ENCODE measurements at regions not wholly inside any gene's neighbourhood (a gene's known extent, or its start where the extent isn't known, plus 50 kb on each side); places are given as distances from the start of the nearest gene placed in this dataset.

GRCh38 chr18:51430538-51430937 is 233.1 kb upstream of the MEX3C start:
- no peaks in the 10 kb centered on the region for H3K27me3 ChIP-seq (ENCODE audit: low read depth)
- in situ Hi-C loops (cut with MboI; ENCODE audit: low sequenced_read_pairs) = no loop called here
- H3K4me1 ChIP-seq = no peaks in the 10 kb centered on the region
- no peak for DNase-seq (ENCODE audit: low spot score in 2 of 2)
- no peaks in the 10 kb centered on the region for H3K36me3 ChIP-seq (replicated peaks)
- H3K4me3 ChIP-seq = no peak overlapping the region
- H3K9me3 ChIP-seq = no peaks in the 10 kb centered on the region

- Histone ChIP-seq H3K4me3 (no peak overlapping the region), H3K9me3 (no peaks in the 10 kb centered on the region), H3K4me1 (no peaks in the 10 kb centered on the region), H3K27me3 (ENCODE audit: low read depth) (0 out of 2 replicates have a peak, but pooled peaks cover under 1% of the 10 kb centered on the region), H3K36me3 (replicated peaks) (no peaks in the 10 kb centered on the region)
- no peak for DNase-seq (ENCODE audit: low spot score in 2 of 2)
- in situ Hi-C loops (cut with MboI; ENCODE audit: low sequenced_read_pairs) = no loop called here
Observed at GRCh38 chr18:51433296-51433695, 235.8 kb upstream of the MEX3C start.

- in situ Hi-C loops (cut with MboI; ENCODE audit: low sequenced_read_pairs) = no loop called here
- no peak for DNase-seq (ENCODE audit: low spot score in 2 of 2)
- Histone ChIP-seq H3K27me3 (ENCODE audit: low read depth) (0 out of 2 replicates have a peak, but pooled peaks cover 2% of the 10 kb centered on the region), H3K9me3 (no peaks in the 10 kb centered on the region), H3K4me1 (no peaks in the 10 kb centered on the region), H3K36me3 (replicated peaks) (no peaks in the 10 kb centered on the region), H3K4me3 (no peak overlapping the region)
Observed at GRCh38 chr18:51433881-51434280, 236.4 kb upstream of the MEX3C start.

GRCh38 chr18:51437280-51438271 is 240.1 kb upstream of the MEX3C start:
- Histone ChIP-seq H3K27me3 (ENCODE audit: low read depth) (0 out of 2 replicates have a peak, but pooled peaks cover 2% of the 10 kb centered on the region), H3K4me3 (no peak overlapping the region), H3K4me1 (no peaks in the 10 kb centered on the region), H3K9me3 (no peaks in the 10 kb centered on the region), H3K36me3 (replicated peaks) (no peaks in the 10 kb centered on the region)
- no peak for DNase-seq (ENCODE audit: low spot score in 2 of 2)
- in situ Hi-C loops (cut with MboI; ENCODE audit: low sequenced_read_pairs) = no loop called here

DNA sequence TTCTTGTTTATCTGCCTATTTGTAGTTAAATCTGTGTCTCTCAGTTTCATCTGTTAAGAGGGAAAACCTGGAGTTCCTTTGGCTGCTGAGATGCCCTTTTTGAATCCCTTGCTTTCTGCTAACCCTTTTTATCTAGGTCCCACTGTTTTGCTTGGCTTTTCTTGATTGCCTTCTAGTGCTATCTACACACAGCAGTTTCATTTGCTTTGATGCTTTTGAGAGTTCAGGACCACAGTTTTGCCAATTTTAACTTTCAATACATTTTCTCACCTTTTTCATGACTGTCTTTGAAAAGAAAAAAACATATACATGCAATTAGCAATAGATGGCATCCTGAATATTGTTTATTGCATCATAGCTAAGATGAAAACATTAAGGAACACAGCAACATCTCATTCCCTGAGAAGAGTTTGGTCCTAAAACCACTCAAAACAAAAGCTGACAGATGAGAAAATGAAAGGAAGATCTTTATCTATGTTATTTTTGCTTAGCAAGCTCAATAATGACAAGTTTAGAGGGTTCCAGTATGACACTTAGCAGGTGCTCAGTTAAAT is 241.4 kb upstream of the MEX3C start:
- Histone ChIP-seq H3K9me3 (no peaks in the 10 kb centered on the region), H3K27me3 (ENCODE audit: low read depth) (0 out of 2 replicates have a peak, but pooled peaks cover 2% of the 10 kb centered on the region), H3K4me3 (no peak overlapping the region), H3K36me3 (replicated peaks) (no peaks in the 10 kb centered on the region), H3K4me1 (no peaks in the 10 kb centered on the region)
- in situ Hi-C loops (cut with MboI; ENCODE audit: low sequenced_read_pairs) = no loop called here
- no peak for DNase-seq (ENCODE audit: low spot score in 2 of 2)

DNA sequence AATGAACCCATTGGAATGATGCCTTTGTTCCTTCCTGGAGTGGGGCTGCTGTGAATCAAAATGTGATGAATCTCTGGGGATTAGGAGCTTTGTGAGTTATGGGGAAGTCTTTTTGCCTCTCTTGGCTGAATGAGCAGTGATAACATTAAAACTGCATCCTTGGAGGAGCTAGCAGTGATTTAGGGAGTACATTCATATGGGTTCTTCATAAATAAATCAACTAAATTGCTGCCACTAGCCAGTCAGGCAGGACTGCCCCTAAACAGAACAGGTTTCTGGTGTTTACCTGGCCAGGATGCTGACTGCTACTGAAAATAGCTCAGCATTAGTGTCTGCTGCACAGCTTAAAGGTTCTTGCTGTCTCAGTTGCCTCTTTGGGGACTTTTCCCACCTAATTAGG is 244.5 kb upstream of the MEX3C start:
- in situ Hi-C loops (cut with MboI; ENCODE audit: low sequenced_read_pairs) = no loop called here
- H3K27me3 ChIP-seq (ENCODE audit: low read depth) = 0 out of 2 replicates have a peak, but pooled peaks cover 2% of the 10 kb centered on the region
- H3K9me3 ChIP-seq = no peaks in the 10 kb centered on the region
- no peak overlapping the region for H3K4me3 ChIP-seq
- H3K4me1 ChIP-seq = no peaks in the 10 kb centered on the region
- H3K36me3 ChIP-seq (replicated peaks) = no peaks in the 10 kb centered on the region
- no peak for DNase-seq (ENCODE audit: low spot score in 2 of 2)

DNA sequence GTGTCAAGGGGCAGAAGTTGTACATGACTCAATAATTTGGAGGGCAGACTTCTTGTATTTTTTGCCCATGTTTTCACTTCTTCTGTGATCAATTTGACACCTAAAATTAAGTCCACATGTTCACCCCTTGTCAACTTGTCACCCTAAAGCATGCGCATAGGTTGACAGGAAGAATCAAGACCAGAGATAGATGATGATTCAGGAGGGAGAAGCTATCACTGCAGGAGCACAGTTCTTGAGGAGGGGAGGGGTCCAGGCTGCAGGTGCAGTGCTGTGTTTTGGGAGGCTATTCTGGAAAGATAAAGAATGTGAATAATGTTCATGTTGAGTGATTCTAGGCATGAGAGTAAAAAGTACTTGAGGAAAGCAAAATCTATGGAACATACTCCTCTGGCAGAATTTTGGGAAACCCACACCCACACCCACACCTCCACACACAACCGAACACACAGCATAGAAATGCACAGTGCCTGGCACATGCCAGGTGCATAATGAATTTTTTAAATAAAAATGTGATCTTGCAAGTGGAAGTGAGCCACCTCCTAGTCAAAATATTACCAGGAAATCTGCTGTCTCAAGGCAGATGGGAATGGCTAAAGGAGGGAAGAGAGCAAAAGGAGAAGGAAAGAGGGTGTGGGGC is 249.2 kb upstream of the MEX3C start:
- no peak for DNase-seq (ENCODE audit: low spot score in 2 of 2)

DNA sequence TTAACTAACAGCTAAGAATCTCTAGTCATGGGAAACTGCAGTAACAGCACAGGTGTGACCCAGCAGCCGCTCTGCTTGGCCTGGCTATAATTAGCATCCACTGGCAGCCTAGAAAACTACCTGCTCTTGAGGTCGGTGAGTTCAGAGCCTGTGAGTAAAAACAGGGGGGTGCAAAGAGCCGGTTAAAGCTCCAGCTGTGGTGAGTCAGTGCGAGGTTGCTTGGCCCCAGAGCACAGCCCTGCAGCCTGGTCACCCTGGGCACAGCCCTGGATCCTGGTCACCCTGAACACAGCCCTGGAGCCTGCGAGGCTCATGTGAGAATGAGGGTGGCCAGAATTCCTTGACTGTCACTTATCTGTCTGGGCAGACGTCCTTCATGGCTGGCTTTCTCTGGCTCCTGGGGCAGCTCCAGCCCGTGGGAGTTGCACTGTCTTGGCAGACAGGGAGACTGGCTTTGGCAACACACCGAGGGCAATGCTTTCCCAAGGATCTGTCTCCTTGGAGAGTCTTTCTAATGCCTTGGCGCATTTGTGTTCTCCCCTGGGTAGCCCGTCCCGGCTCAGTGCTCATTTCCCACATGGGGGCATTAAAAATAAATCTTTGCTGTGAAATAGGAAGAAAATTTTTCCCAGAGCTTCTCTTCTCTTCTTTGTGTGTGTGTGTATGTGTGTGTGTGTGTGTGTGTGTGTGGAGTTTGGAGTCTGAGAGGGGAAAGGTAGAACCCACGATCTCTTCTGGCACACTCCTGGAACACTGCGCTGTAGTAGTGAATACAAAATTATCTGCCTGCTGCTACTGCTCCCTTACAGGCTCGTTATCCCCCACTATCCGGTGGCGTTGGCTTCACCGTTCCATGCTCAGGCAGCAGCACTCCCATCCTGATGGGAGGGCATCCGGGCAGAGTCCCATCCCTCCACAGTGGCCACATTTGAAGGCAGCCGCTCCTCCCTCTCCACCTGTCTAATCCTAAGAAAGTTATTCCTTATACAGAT is 250.2 kb upstream of the MEX3C start:
- Histone ChIP-seq H3K4me1 (no peaks in the 10 kb centered on the region), H3K36me3 (replicated peaks) (no peaks in the 10 kb centered on the region), H3K4me3 (no peak overlapping the region), H3K27me3 (ENCODE audit: low read depth) (no peaks in the 10 kb centered on the region), H3K9me3 (no peaks in the 10 kb centered on the region)
- no peak for DNase-seq (ENCODE audit: low spot score in 2 of 2)
- in situ Hi-C loops (cut with MboI; ENCODE audit: low sequenced_read_pairs) = no loop called here

More for the DNA sequence above, 249.2 kb upstream of the MEX3C start:
- Histone ChIP-seq H3K4me3 (no peak overlapping the region), H3K9me3 (no peaks in the 10 kb centered on the region), H3K4me1 (no peaks in the 10 kb centered on the region), H3K36me3 (replicated peaks) (no peaks in the 10 kb centered on the region), H3K27me3 (ENCODE audit: low read depth) (no peaks in the 10 kb centered on the region)
- in situ Hi-C loops (cut with MboI; ENCODE audit: low sequenced_read_pairs) = no loop called here

DNA sequence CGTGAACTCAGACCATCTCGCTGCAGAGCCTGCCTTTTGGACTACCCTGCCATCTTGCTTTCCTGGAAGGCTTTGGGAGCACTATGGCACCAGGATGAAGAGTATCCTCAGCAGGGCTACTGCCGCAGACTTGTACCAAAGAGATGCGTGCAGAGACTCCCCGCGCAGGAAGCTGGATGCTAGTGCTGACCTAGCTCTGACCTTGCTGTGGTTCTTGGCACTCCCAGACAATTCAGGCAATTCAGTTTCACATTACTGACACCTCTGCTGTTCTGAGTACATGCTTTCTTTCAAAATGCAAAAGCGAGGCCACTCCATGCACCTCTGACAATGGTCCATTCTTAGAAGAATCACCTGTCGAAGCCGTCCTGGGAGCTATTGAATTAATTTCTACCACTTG is 251.5 kb upstream of the MEX3C start:
- Histone ChIP-seq H3K4me1 (no peaks in the 10 kb centered on the region), H3K27me3 (ENCODE audit: low read depth) (no peaks in the 10 kb centered on the region), H3K36me3 (replicated peaks) (no peaks in the 10 kb centered on the region), H3K4me3 (no peak overlapping the region), H3K9me3 (no peaks in the 10 kb centered on the region)
- DNase-seq (ENCODE audit: low spot score in 2 of 2) = no peak
- in situ Hi-C loops (cut with MboI; ENCODE audit: low sequenced_read_pairs) = no loop called here

GRCh38 chr18:51453594-51453993 is 256.1 kb upstream of the MEX3C start:
- H3K4me1 ChIP-seq = no peaks in the 10 kb centered on the region
- in situ Hi-C loops (cut with MboI; ENCODE audit: low sequenced_read_pairs) = no loop called here
- H3K27me3 ChIP-seq (ENCODE audit: low read depth) = no peaks in the 10 kb centered on the region
- no peak for DNase-seq (ENCODE audit: low spot score in 2 of 2)
- H3K36me3 ChIP-seq (replicated peaks) = no peaks in the 10 kb centered on the region
- no peaks in the 10 kb centered on the region for H3K9me3 ChIP-seq
- H3K4me3 ChIP-seq = no peak overlapping the region

- no peak overlapping the region for H3K4me3 ChIP-seq
- in situ Hi-C loops (cut with MboI; ENCODE audit: low sequenced_read_pairs) = no loop called here
Observed at GRCh38 chr18:51458861-51459260, 261.4 kb upstream of the MEX3C start.

GRCh38 chr18:51461956-51462355 is 264.5 kb upstream of the MEX3C start:
- DNase-seq (ENCODE audit: low spot score in 2 of 2) = no peak
- H3K27me3 ChIP-seq (ENCODE audit: low read depth) = no peaks in the 10 kb centered on the region
- in situ Hi-C loops (cut with MboI; ENCODE audit: low sequenced_read_pairs) = no loop called here

More at GRCh38 chr18:51458861-51459260, 261.4 kb upstream of the MEX3C start:
- H3K9me3 ChIP-seq = no peaks in the 10 kb centered on the region
- H3K4me1 ChIP-seq = no peaks in the 10 kb centered on the region
- H3K36me3 ChIP-seq (replicated peaks) = no peaks in the 10 kb centered on the region
- no peak for DNase-seq (ENCODE audit: low spot score in 2 of 2)
- H3K27me3 ChIP-seq (ENCODE audit: low read depth) = no peaks in the 10 kb centered on the region

More at GRCh38 chr18:51461956-51462355, 264.5 kb upstream of the MEX3C start:
- no peaks in the 10 kb centered on the region for H3K4me1 ChIP-seq
- H3K9me3 ChIP-seq = no peaks in the 10 kb centered on the region
- no peaks in the 10 kb centered on the region for H3K36me3 ChIP-seq (replicated peaks)
- no peak overlapping the region for H3K4me3 ChIP-seq

All from HAP-1 (cell line).